Fibroblast of the aortic adventitia (primary cell): ENCODE measurements at regions not wholly inside any gene's neighbourhood (a gene's known extent, or its start where the extent isn't known, plus 50 kb on each side); places are given as distances from the start of the nearest gene placed in this dataset.
"Not testable (repeated sequence)": the region's sequence is repeated elsewhere in the genome, so short reads cannot be mapped to it uniquely, and the experiment has no call there.

Experiments
- DNase-seq: peaks from one replicate; pipeline ENCODE4 v3.0.0-alpha.2; 2010; ENCODE audit warnings: low read depth
- H3K4me3 ChIP-seq: 2 replicates; pipeline ENCODE4 v1.5.1; 2011; ENCODE audit warnings: low read depth, mild to moderate bottlenecking, control low read depth, low read length, moderate library complexity
- TF ChIP-seq, protein P1 (sequence below): IDR thresholded peaks from 2 replicates; pipeline ENCODE4 v1.5.1; 2011; ENCODE audit warnings: mild to moderate bottlenecking, low read length, control low read depth, inconsistent platforms; ENCODE audit not compliant: insufficient read depth

DNA sequence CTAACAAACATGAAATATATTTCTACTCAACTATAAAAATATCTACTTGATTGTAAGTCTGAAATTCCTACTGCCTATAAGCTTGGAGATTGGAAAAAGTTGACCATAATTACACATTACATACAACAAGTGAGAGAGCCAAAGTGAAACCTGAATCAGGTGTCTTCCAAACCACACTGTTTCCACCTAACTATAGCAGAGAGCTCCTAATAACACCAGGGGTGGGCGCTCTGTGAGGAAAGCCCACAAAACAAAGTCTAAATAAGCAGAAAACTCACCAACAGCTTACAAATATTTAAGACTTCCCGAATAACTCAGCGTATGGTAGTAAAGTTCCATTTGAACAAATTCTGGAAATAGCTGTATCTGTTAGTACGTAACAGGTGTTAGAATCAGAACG, 119.9 kb downstream of the GPR37 start:
- TF ChIP-seq, protein P1, sequence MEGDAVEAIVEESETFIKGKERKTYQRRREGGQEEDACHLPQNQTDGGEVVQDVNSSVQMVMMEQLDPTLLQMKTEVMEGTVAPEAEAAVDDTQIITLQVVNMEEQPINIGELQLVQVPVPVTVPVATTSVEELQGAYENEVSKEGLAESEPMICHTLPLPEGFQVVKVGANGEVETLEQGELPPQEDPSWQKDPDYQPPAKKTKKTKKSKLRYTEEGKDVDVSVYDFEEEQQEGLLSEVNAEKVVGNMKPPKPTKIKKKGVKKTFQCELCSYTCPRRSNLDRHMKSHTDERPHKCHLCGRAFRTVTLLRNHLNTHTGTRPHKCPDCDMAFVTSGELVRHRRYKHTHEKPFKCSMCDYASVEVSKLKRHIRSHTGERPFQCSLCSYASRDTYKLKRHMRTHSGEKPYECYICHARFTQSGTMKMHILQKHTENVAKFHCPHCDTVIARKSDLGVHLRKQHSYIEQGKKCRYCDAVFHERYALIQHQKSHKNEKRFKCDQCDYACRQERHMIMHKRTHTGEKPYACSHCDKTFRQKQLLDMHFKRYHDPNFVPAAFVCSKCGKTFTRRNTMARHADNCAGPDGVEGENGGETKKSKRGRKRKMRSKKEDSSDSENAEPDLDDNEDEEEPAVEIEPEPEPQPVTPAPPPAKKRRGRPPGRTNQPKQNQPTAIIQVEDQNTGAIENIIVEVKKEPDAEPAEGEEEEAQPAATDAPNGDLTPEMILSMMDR = no peak
- no peak overlapping the region for H3K4me3 ChIP-seq
- no peak for DNase-seq

DNA sequence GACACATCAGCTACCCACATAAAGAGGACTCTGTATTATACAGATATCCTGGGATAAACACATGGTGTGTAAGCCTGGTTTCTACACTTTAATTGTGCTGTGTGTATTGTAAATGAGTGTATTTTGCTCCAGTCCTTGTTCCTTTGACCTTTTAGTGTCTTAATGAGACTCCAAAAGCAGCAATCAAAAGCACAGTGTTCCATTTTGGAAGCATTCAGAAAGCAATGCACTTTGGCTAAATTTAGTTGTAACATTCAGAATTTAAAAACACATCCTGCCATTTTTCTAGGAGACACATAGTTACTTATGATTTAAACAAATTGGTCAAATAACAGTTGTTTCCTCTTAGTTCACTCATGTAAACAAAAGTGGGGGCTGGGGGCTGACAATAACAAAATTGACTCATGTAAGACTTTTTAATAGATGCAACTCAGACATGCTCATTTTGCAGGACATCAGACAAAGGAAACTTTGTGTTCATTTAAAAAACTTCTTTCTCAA, 122.2 kb downstream of the GPR37 start:
- TF ChIP-seq, protein P1 = no peak
- DNase-seq = no peak
- no peak overlapping the region for H3K4me3 ChIP-seq

DNA sequence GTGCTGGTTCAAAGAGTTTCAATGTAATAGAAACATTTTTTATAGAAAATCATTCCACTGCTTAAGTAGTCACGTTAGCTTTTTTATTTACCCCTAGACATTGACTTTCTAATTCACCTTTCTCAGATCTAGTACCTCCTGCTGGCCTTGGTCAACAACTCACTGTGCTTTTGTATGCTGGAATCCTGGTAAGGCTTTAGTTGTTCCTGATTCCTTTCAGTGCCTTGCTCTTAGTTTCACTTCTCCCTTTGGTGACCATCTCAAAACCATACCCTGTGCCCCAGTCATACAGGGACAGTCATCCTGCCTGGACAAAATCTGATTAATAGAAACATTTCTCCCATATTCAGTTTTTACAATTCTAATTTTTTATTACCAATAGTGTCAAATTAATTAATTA, 130.2 kb downstream of the GPR37 start:
- H3K4me3 ChIP-seq = no peak overlapping the region
- no peak for DNase-seq
- TF ChIP-seq, protein P1 = no peak

DNA sequence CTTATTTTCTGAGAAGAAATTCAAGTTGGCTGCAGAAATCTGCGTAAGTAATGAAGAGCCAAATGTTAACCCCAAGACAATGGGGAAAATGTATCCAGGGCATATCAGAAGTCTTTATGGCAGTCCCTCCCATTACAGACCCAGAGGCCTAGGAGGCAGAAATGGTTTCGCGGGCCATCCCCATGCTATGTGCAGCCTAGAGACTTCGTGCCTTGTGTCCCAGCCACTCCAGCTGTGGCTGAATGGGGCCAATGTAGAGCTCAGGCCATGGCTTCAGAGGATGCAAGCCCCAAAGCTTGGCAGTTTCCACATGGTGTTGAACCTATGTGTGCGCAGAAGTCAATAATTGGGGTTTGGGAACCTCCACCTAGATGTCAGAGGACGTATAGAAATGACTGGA, 131.9 kb downstream of the GPR37 start:
- TF ChIP-seq, protein P1 = no peak
- no peak for DNase-seq

DNA sequence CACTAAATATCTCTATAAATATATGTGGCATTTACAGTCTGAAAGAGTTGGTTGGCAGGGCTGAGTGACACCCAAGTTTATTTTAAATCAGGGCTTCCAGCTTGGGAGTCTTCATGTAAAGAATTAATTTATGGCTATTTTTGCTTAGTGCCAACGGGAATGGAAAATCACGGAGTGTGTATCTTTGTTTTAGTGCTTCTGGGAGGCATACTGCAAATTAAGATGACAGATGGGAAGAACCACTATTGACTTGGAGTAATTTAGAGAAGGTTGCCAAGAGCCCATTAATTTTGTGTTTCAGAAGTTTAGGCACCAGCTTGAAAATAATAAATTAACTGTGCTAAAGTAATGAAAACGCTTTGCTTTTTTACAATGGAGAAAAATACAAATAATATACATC, 135.2 kb downstream of the GPR37 start:
- TF ChIP-seq, protein P1 = no peak
- no peak for DNase-seq
- no peak overlapping the region for H3K4me3 ChIP-seq

More for the DNA sequence above, 131.9 kb downstream of the GPR37 start:
- H3K4me3 ChIP-seq = no peak overlapping the region

DNA sequence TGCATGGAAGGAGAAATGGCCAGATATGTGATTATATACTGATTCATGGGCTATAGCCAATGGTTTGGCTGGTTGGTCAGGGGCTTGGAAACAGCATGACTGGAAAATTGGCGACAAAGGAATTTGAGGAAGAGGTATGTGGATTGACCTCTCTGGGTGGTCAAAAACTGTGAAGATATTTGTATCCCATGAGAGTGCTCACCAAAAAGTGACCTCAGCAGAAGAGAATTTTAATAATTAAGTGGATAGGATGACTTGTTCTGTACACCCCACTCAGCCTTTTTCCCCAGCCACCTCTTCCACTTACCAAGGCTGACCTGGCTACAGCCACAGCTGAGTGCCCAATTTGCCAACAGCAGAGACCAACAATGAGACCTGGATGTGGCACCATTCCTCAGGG, 146.7 kb downstream of the GPR37 start:
- TF ChIP-seq, protein P1 = no peak

DNA sequence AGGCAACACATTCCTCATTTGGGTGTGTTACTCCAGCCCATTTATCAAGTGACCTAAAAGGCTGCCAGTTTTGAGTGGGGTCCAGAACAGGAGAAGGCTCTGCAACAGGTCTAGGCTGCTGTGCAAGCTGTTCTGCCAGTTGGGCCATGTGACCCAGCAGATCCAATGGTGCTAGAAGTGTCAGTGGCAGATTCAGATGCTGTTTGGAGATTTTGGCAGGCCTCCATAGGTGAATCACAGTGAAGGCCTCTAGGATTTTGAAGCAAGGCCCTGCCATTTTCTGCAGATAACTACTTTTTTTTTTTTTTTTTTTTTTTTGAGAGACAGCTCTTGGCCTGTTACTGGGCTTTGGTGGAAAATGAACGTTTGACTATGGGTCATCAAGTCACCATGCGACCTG, 147.5 kb downstream of the GPR37 start:
- not testable (repeated sequence) for H3K4me3 ChIP-seq, DNase-seq

More for the DNA sequence above, 146.7 kb downstream of the GPR37 start:
- no peak overlapping the region for H3K4me3 ChIP-seq
- no peak for DNase-seq

DNA sequence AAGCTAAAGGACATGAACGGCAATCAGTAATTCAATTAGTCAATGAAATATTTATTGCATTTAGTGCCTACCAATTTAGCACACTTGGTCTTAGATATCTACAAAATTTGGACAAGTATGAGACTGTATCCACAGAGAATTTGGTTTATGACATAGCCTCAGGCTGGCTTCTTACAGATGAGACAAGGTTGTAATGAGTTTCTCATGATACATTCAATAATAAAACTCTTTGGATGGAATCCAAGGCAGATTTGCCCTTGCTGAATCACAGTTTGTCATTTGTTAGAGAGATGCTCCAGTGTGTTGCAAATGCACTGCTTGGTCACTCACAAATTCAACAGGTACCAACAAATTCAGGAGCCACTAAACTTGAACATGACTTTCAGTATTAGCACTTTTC, 162.5 kb downstream of the GPR37 start:
- TF ChIP-seq, protein P1 = no peak
- no peak for DNase-seq

More for the DNA sequence above, 162.5 kb downstream of the GPR37 start:
- H3K4me3 ChIP-seq = no peak overlapping the region
